SK-N-SH treated with all-trans-retinoic acid at 6 μM for 48 hours (cell line): ENCODE measurements at regions not wholly inside any gene's neighbourhood (a gene's known extent, or its start where the extent isn't known, plus 50 kb on each side); places are given as distances from the start of the nearest gene placed in this dataset.

Experiments
- BACH2 ChIP-seq: fragments of 250-450 bp; sonication (Bioruptor Pico); IDR thresholded peaks from 2 replicates; pipeline ENCODE4 v1.9.0; 2021; ENCODE audit warnings: mild to moderate bottlenecking, borderline replicate concordance
- GLIS3 ChIP-seq: fragments of 250-450 bp; sonication (Bioruptor Pico); IDR thresholded peaks from 2 replicates; pipeline ENCODE4 v1.5.0; 2020; ENCODE audit warnings: mild to moderate bottlenecking, moderate library complexity
- PATZ1 ChIP-seq: fragments of 250-450 bp; sonication (Bioruptor Pico); IDR thresholded peaks from 2 replicates; pipeline ENCODE4 v1.8.0; 2020; ENCODE audit warnings: mild to moderate bottlenecking, moderate library complexity, borderline replicate concordance
- RARB ChIP-seq: fragments of 250-450 bp; sonication (Bioruptor Pico); IDR thresholded peaks from 2 replicates; pipeline ENCODE4 v1.8.0; 2021; ENCODE audit warnings: mild to moderate bottlenecking, moderate library complexity
- ZFP3 ChIP-seq: fragments of 250-450 bp; sonication (Bioruptor Pico); IDR thresholded peaks from 2 replicates; pipeline ENCODE4 v1.5.0; 2020; ENCODE audit warnings: mild to moderate bottlenecking, moderate library complexity

- TF ChIP-seq ZFP3 (CRISPR knock-in tag) (no peak), RARB (no peak), PATZ1 (CRISPR knock-in tag) (no peak), GLIS3 (CRISPR knock-in tag) (no peak), BACH2 (no peak)
These were observed 127.8 kb upstream of the SSTR1 start for GRCh38 chr14:38079886-38080285.
